GM12878 (cell line): ENCODE measurements at regions not wholly inside any gene's neighbourhood (a gene's known extent, or its start where the extent isn't known, plus 50 kb on each side); places are given as distances from the start of the nearest gene placed in this dataset.

Experiments
- ATAC-seq: fragments of 200-7000 bp; cut with Tn5 transposase; 3 replicates; pipeline ENCODE4 v1.9.1; 2020; ENCODE audit warnings: mild to moderate bottlenecking, moderate library complexity
- BruUV-seq: library from RNA; stranded (reverse); fragments of 400-500 nt; replicated peaks from 2 replicates; lab custom pipeline; 2021; lab: Mats Ljungman, UMichigan
- CTCF ChIA-PET: fragments of 300-600 bp; sonication (Branson Sonifier 250); formaldehyde crosslinking; extraction: SDS; loops from one replicate; lab custom pipeline; 2021; ENCODE audit warnings: inconsistent platforms; lab: Yijun Ruan, JAX
- POLR2A ChIA-PET: fragments of 350-600 bp; formaldehyde crosslinking; extraction: SDS; loops from one replicate; lab custom pipeline; 2021; ENCODE audit warnings: inconsistent platforms; lab: Charles Lee
- RAD21 ChIA-PET: fragments of 300-600 bp; sonication (Branson Sonifier 250); formaldehyde crosslinking; loops from one replicate; lab custom pipeline; 2023; ENCODE audit warnings: antibody characterized with exemption; ENCODE audit not compliant: unreplicated experiment; lab: Charles Lee
- SMC1A ChIA-PET: fragments of 300-600 bp; sonication (Branson Sonifier 250); formaldehyde crosslinking; loops from one replicate; lab custom pipeline; 2023; ENCODE audit not compliant: unreplicated experiment, uncharacterized antibody; lab: Charles Lee
- DNase-seq: peaks from one replicate; pipeline ENCODE4 v3.0.0-alpha.2; 2011; ENCODE audit warnings: low read depth, low spot score
- FAIRE-seq: peaks from 3 replicates; lab custom pipeline; 2011; peaks lifted over from hg19 to GRCh38; lab: Jason Lieb, UNC
- H2AFZ ChIP-seq: 2 replicates; pipeline ENCODE4 v1.6.0; 2011; ENCODE audit warnings: low read depth, low read length, control low read depth; ENCODE audit not compliant: control insufficient read depth
- H3K27ac ChIP-seq: 2 replicates; pipeline ENCODE4 v1.5.1; 2011; ENCODE audit warnings: control low read depth; ENCODE audit not compliant: control insufficient read depth, insufficient read depth
- H3K27me3 ChIP-seq, 2 experiments: replicated peaks in 1 of 2; 2 replicates each; pipeline versions ENCODE4 v1.6.0 to v1.6.1; 2011; ENCODE audit warnings: low read length in 1 of 2; ENCODE audit not compliant: control insufficient read depth in 2 of 2, insufficient read depth in 2 of 2
- H3K36me3 ChIP-seq, 2 experiments: 2 replicates each; pipeline ENCODE4 v1.5.1; 2011; ENCODE audit warnings: low read length in 1 of 2; ENCODE audit not compliant: control insufficient read depth in 2 of 2, insufficient read depth in 2 of 2
- H3K4me1 ChIP-seq: 2 replicates; pipeline ENCODE4 v1.6.1; 2011; ENCODE audit warnings: mild to moderate bottlenecking, low read length, moderate library complexity, mixed read lengths; ENCODE audit not compliant: control insufficient read depth, insufficient read depth
- H3K4me2 ChIP-seq: 2 replicates; pipeline ENCODE4 v1.6.0; 2011; ENCODE audit warnings: control low read depth; ENCODE audit not compliant: control insufficient read depth, insufficient read depth
- H3K4me3 ChIP-seq: fragments of 200-600 bp; sonication (generic); 2 replicates; pipeline ENCODE4 v1.5.1; 2016
- H3K79me2 ChIP-seq: 2 replicates; pipeline ENCODE4 v1.6.0; 2011; ENCODE audit warnings: low read length; ENCODE audit not compliant: control insufficient read depth, insufficient read depth
- H3K9ac ChIP-seq: 2 replicates; pipeline ENCODE4 v1.8.0; 2011; ENCODE audit warnings: low read length, control low read depth, mixed read lengths; ENCODE audit not compliant: control insufficient read depth, insufficient read depth
- H3K9me3 ChIP-seq: replicated peaks from 3 replicates; pipeline ENCODE4 v1.5.1; 2011; ENCODE audit warnings: mild to moderate bottlenecking, low read length; ENCODE audit not compliant: control insufficient read depth, insufficient read depth
- H4K20me1 ChIP-seq: 2 replicates; pipeline ENCODE4 v1.6.0; 2011; ENCODE audit not compliant: control insufficient read depth, insufficient read depth
- NFYB ChIP-seq: IDR thresholded peaks from 2 replicates; pipeline ENCODE4 v1.6.1; 2011; ENCODE audit warnings: low read depth, mild to moderate bottlenecking, low read length, improper control_type of control experiment, moderate library complexity; ENCODE audit not compliant: insufficient read depth
- SPI1 ChIP-seq: IDR thresholded peaks from 2 replicates; pipeline ENCODE4 v1.6.1; 2011; ENCODE audit warnings: low read depth, mild to moderate bottlenecking, low read length, moderate library complexity, borderline replicate concordance; ENCODE audit not compliant: insufficient read depth
- TAF1 ChIP-seq: IDR thresholded peaks from 2 replicates; pipeline ENCODE4 v1.6.1; 2011; ENCODE audit warnings: mild to moderate bottlenecking, low read depth, low read length, borderline replicate concordance
- TARDBP ChIP-seq: IDR thresholded peaks from 2 replicates; pipeline ENCODE4 v1.6.1; 2016; ENCODE audit warnings: borderline replicate concordance
- TBL1XR1 ChIP-seq: IDR thresholded peaks from 2 replicates; pipeline ENCODE4 v1.6.1; 2012; ENCODE audit warnings: low read depth, low read length, improper control_type of control experiment
- TCF12 ChIP-seq: IDR thresholded peaks from 2 replicates; pipeline ENCODE4 v1.6.1; 2011; ENCODE audit warnings: low read depth, mild to moderate bottlenecking, low read length
- WGBS: methylation state at CpG from one replicate; pipeline ENCODE4 v1.1.6; 2016; ENCODE audit warnings: low lambda C conversion rate; ENCODE audit not compliant: insufficient replicate concordance, insufficient coverage; ENCODE audit errors: missing lambda C conversion rate; 5-methylcytosine and 5-hydroxymethylcytosine counted together
- in situ Hi-C: fragments of 300-500 bp; cut with MboI; formaldehyde crosslinking; loops from 9 replicates; pipeline ENCODE4 v1.14.3; 2018; ENCODE audit warnings: mixed read lengths
- intact Hi-C: fragments of 100-400 bp; cut with micrococcal nuclease; formaldehyde crosslinking; loops from one replicate; pipeline ENCODE4 v1.14.2; 2022; ENCODE audit not compliant: unreplicated experiment
- TF ChIP-seq, protein P1 (sequence below): fragments of 450-650 bp; conservative IDR thresholded peaks from 2 replicates; pipeline ENCODE4 v1.6.1; 2017; ENCODE audit warnings: mild to moderate bottlenecking, moderate library complexity
- TF ChIP-seq, protein P2 (sequence below): IDR thresholded peaks from 2 replicates; pipeline ENCODE4 v1.6.1; 2011; ENCODE audit warnings: borderline replicate concordance, low read depth, mild to moderate bottlenecking, moderate library complexity, low read length; ENCODE audit not compliant: insufficient read depth, poor library complexity, severe bottlenecking
- TF ChIP-seq, protein P3 (sequence below): fragments of 450-650 bp; IDR thresholded peaks from 2 replicates; pipeline ENCODE4 v1.6.1; 2017; ENCODE audit warnings: borderline replicate concordance

DNA sequence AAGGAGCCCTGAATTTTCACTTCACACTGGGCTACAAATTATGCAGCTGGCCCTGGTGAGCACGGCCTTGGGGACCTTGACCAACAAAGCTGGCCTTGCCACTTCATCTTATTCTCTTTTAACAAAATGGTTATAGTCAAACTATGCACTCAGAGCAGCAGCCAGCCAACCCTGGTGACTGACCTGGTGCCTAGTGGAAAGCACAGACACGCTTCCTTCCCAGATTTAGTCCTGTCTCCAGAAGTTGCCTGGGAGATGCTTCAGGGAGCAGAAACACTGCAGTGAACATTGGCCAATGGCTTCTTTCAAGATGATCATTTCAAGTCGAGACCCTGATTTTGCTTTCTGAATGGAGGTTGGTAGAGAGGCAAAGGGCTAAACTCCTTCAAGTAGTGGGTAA is 249.3 kb downstream of the SIPA1L2 start:
- H3K4me1 ChIP-seq: no peaks in the 10 kb centered on the region
- intact Hi-C loops (no loop called here), in situ Hi-C loops (no loop called here)
- ATAC-seq: no peak
- no peak overlapping the region for H3K4me2 ChIP-seq
- H3K4me3 ChIP-seq: no peak overlapping the region
- BruUV-seq: no TSS peak
- peaks cover 0 to 1% of the 10 kb centered on the region in 2 experiments; a peak in 2 of 4 replicates for H3K27me3 ChIP-seq
- RAD21 ChIA-PET: no interaction called here
- H4K20me1 ChIP-seq: no peaks in the 10 kb centered on the region
- no peak for DNase-seq
- no peaks in the 10 kb centered on the region for H3K36me3 ChIP-seq
- no peak overlapping the region for H3K9ac ChIP-seq
- no peak overlapping the region for H3K27ac ChIP-seq
- 2% methylated on average over 3 of the region's 3 CpGs for WGBS
- H3K9me3 ChIP-seq: no peaks in the 10 kb centered on the region
- no peak for FAIRE-seq
- CTCF ChIA-PET: no interaction called here
- no peak overlapping the region for H2AFZ ChIP-seq
- SMC1A ChIA-PET: no interaction called here
- no peaks in the 10 kb centered on the region for H3K79me2 ChIP-seq
- POLR2A ChIA-PET: no interaction called here
- TF ChIP-seq SPI1 (no peak), NFYB (no peak), TARDBP (no peak), TBL1XR1 (no peak), TAF1 (no peak), TCF12 (no peak)
- TF ChIP-seq, protein P1, sequence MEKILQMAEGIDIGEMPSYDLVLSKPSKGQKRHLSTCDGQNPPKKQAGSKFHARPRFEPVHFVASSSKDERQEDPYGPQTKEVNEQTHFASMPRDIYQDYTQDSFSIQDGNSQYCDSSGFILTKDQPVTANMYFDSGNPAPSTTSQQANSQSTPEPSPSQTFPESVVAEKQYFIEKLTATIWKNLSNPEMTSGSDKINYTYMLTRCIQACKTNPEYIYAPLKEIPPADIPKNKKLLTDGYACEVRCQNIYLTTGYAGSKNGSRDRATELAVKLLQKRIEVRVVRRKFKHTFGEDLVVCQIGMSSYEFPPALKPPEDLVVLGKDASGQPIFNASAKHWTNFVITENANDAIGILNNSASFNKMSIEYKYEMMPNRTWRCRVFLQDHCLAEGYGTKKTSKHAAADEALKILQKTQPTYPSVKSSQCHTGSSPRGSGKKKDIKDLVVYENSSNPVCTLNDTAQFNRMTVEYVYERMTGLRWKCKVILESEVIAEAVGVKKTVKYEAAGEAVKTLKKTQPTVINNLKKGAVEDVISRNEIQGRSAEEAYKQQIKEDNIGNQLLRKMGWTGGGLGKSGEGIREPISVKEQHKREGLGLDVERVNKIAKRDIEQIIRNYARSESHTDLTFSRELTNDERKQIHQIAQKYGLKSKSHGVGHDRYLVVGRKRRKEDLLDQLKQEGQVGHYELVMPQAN: no peak
- TF ChIP-seq, protein P2, sequence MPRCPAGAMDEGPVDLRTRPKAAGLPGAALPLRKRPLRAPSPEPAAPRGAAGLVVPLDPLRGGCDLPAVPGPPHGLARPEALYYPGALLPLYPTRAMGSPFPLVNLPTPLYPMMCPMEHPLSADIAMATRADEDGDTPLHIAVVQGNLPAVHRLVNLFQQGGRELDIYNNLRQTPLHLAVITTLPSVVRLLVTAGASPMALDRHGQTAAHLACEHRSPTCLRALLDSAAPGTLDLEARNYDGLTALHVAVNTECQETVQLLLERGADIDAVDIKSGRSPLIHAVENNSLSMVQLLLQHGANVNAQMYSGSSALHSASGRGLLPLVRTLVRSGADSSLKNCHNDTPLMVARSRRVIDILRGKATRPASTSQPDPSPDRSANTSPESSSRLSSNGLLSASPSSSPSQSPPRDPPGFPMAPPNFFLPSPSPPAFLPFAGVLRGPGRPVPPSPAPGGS: no peak
- TF ChIP-seq, protein P3, sequence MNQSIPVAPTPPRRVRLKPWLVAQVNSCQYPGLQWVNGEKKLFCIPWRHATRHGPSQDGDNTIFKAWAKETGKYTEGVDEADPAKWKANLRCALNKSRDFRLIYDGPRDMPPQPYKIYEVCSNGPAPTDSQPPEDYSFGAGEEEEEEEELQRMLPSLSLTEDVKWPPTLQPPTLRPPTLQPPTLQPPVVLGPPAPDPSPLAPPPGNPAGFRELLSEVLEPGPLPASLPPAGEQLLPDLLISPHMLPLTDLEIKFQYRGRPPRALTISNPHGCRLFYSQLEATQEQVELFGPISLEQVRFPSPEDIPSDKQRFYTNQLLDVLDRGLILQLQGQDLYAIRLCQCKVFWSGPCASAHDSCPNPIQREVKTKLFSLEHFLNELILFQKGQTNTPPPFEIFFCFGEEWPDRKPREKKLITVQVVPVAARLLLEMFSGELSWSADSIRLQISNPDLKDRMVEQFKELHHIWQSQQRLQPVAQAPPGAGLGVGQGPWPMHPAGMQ: no peak
